BE2C (cell line): ENCODE measurements at regions not wholly inside any gene's neighbourhood (a gene's known extent, or its start where the extent isn't known, plus 50 kb on each side); places are given as distances from the start of the nearest gene placed in this dataset.

ENCODE experiments used
- DNase-seq: peaks from one replicate; pipeline ENCODE4 v3.0.0-alpha.2; 2020
- H3K27me3 ChIP-seq: fragments of 250-450 bp; sonication (Bioruptor Pico); 2 replicates; pipeline ENCODE4 v1.5.1; 2020; ENCODE audit warnings: mild to moderate bottlenecking
- H3K36me3 ChIP-seq: fragments of 250-450 bp; sonication (Bioruptor Pico); 2 replicates; pipeline ENCODE4 v1.5.1; 2020; ENCODE audit warnings: mild to moderate bottlenecking
- H3K4me1 ChIP-seq: fragments of 250-450 bp; sonication (Bioruptor Pico); 2 replicates; pipeline ENCODE4 v1.5.1; 2020
- H3K4me3 ChIP-seq: 2 replicates; pipeline ENCODE4 v1.5.1; 2011; ENCODE audit warnings: low read depth, low read length
- H3K9me3 ChIP-seq: fragments of 250-450 bp; sonication (Bioruptor Pico); 2 replicates; pipeline ENCODE4 v1.5.1; 2020
- TF ChIP-seq, protein P1 (sequence below): IDR thresholded peaks from 2 replicates; pipeline ENCODE4 v1.5.1; 2012; ENCODE audit warnings: mild to moderate bottlenecking, low read depth, low read length

DNA sequence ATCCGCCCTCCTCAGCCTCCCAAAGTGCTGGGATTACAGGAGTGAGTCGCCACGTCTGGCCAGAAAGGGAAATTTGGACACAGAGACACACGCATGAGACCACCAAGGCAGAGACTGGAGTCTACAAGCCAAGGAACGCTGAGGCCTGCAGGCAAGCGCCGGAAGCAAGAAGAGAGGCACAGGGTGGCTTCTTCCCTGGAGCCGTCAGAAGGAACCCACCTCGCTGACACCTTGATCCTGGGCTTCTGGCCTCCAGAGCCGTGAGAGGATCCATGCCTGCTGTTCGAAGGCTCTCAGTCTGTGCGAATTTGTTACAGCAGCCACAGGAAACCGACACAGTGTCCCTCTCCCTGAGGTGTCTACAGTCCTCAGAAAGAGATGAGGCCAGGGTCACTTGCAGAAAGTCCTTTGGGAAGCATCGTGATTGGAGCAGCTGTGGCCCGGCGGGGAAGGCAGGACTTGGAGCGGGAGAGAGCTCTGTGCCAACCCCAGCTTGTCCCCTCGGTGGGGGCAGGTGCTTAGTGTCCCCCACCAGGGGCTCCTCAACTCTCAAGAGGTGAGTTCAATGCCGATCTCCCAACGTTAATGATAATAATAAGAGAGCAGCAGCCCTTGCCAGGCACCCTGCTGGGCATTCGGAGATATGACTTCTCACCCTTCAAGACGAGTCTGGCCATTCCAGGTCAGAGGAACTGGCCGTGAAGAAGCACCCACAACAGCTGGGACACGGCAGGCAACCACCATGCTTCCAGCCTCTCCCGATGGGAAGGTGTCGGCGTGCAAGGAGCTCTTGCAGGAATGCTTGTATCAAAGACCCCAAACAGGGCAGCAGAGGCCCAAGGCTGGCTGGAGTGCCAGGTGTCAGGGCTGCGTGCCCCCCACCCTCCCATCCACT, 68.4 kb upstream of the TNRC6C start:
- H3K4me1 ChIP-seq, result peaks cover 8% of the 10 kb centered on the region; the same call in 1 of the 2 replicates
- TF ChIP-seq, protein P1, sequence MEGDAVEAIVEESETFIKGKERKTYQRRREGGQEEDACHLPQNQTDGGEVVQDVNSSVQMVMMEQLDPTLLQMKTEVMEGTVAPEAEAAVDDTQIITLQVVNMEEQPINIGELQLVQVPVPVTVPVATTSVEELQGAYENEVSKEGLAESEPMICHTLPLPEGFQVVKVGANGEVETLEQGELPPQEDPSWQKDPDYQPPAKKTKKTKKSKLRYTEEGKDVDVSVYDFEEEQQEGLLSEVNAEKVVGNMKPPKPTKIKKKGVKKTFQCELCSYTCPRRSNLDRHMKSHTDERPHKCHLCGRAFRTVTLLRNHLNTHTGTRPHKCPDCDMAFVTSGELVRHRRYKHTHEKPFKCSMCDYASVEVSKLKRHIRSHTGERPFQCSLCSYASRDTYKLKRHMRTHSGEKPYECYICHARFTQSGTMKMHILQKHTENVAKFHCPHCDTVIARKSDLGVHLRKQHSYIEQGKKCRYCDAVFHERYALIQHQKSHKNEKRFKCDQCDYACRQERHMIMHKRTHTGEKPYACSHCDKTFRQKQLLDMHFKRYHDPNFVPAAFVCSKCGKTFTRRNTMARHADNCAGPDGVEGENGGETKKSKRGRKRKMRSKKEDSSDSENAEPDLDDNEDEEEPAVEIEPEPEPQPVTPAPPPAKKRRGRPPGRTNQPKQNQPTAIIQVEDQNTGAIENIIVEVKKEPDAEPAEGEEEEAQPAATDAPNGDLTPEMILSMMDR, result no peak
- no peaks in the 10 kb centered on the region for H3K27me3 ChIP-seq
- H3K36me3 ChIP-seq, result no peaks in the 10 kb centered on the region
- DNase-seq, result no peak
- no peaks in the 10 kb centered on the region for H3K9me3 ChIP-seq
- no peak overlapping the region for H3K4me3 ChIP-seq

DNA sequence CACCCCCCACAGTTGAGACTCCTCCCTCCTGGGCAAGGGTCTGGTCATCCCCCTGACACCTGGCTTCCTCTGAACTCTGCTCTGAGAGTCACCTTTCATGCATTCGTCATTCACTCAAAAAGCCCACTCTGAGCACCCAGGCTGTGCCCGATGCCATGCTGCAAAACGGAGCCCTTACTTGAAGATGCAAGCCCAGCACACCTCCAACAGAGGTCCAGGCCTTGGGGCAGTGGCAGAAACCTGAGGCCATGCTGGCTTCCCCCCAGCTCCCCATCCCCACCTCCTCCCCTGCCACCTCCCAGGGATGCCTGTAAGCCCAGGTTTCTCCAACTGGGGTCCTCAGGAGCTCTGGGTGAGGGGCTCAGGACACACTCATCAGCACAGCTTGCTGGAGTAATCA, 67.7 kb upstream of the TNRC6C start:
- Histone ChIP-seq H3K27me3 (no peaks in the 10 kb centered on the region), H3K9me3 (no peaks in the 10 kb centered on the region), H3K4me1 (peaks cover 8% of the 10 kb centered on the region; the same call in 1 of the 2 replicates), H3K36me3 (no peaks in the 10 kb centered on the region), H3K4me3 (no peak overlapping the region)
- DNase-seq, result no peak
- TF ChIP-seq, protein P1, result no peak

DNA sequence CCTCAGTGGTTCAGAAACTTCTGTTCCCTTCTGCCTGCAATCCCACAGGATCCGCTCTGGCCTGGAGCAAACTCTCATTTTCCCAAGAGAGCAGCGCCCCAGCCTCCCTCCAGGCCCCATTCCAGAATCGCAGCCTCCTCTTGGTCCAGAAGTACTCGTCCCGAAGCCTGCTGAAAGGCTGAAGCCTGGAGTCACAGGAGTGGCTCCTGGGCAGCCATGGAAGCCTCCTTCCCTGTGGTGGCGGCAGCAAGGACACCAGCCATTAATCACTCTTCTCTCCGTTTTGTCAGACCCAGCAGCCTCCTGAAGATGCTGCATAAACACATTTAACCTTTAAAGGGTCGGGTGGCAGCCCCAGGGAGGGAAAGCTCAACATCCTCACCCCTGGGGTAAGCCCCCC, 66.9 kb upstream of the TNRC6C start:
- Histone ChIP-seq H3K36me3 (no peaks in the 10 kb centered on the region), H3K27me3 (no peaks in the 10 kb centered on the region), H3K4me3 (no peak overlapping the region), H3K4me1 (peaks cover 8% of the 10 kb centered on the region; the same call in 1 of the 2 replicates), H3K9me3 (no peaks in the 10 kb centered on the region)
- TF ChIP-seq, protein P1, result no peak
- no peak for DNase-seq

DNA sequence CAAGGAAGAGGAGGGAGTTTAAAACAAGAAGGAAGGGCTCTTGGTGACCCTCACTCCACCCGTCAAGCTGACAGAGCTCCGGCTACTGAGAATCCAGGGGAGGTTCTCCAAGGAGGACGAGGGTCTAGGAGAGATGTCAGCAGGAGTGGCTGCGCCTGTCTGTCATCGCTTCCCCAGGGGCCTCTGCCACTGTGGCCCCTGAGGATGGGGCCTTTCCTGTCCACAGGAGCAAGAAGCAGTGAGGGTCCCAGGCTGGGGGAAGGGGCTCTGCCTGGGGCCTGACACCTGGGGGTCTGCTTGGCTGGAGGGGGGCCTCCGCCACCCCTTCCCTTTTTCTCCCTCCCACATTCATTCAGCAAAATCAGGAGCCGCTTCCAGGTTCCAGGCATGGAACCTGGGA, 66.5 kb upstream of the TNRC6C start:
- Histone ChIP-seq H3K36me3 (no peaks in the 10 kb centered on the region), H3K4me1 (peaks cover 8% of the 10 kb centered on the region; the same call in 1 of the 2 replicates), H3K4me3 (no peak overlapping the region), H3K27me3 (no peaks in the 10 kb centered on the region), H3K9me3 (no peaks in the 10 kb centered on the region)
- TF ChIP-seq, protein P1, result no peak
- no peak for DNase-seq

DNA sequence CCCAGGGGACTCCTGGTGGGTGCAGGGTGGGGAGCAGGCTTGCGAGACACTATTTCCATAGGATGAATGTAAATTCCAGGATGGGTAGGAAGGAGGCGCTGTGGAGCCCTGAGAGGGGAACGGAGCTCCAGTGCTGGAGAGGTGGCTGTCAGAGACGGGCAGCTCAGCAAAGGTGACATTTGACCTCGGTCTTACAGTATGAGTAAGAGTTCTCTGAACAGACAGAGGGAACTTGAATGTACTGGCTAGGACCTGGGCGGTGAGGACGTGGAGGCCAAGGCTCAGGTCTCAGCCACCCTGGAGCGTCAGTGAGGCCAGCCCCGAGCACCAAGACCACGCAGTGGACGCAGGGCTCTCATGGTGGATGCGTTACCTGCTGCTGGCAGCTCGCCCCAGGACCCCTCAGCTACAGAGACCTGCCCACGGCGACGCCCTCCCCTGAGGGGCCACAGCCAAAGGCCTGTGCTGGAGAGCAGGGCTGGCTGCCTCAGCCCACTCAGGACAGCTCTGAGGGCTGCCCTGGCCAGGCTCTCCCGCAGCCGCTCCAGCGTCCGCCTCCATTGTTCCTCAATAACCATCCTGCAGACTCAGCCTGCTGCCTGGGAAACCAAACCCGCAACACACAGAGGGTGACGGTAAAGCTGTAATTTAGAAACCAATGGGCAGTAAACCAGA, 65.9 kb upstream of the TNRC6C start:
- H3K4me3 ChIP-seq, result no peak overlapping the region
- peaks cover 4% of the 10 kb centered on the region; the same call in 1 of the 2 replicates for H3K4me1 ChIP-seq
- no peaks in the 10 kb centered on the region for H3K9me3 ChIP-seq
- H3K27me3 ChIP-seq, result no peaks in the 10 kb centered on the region
- TF ChIP-seq, protein P1, result peak; percentile 47
- peak; percentile 43 for DNase-seq
- H3K36me3 ChIP-seq, result no peaks in the 10 kb centered on the region
